Femur (tissue), 1 donor: ENCODE measurements at regions not wholly inside any gene's neighbourhood (a gene's known extent, or its start where the extent isn't known, plus 50 kb on each side); places are given as distances from the start of the nearest gene placed in this dataset.
A peak's percentile ranks its signal among the peaks of the same experiment; 100 is the strongest.

ENCODE experiments used
- DNase-seq: peaks from one replicate; pipeline ENCODE4 v3.0.0-alpha.2; 2017

- no peak for DNase-seq
These were observed 1443.0 kb upstream of the LRRTM1 start for GRCh38 chr2:81747481-81748070.

- no peak for DNase-seq
These were observed 1435.4 kb upstream of the LRRTM1 start for GRCh38 chr2:81739966-81740365.

- no peak for DNase-seq
These were observed 1430.4 kb upstream of the LRRTM1 start for GRCh38 chr2:81734981-81735380.

GRCh38 chr2:81714817-81715216 lies 1410.3 kb upstream of the LRRTM1 start:
- DNase-seq = no peak

- no peak for DNase-seq
These were observed 1402.3 kb upstream of the LRRTM1 start for GRCh38 chr2:81706856-81707255.

- no peak for DNase-seq
These were observed 1399.3 kb upstream of the LRRTM1 start for GRCh38 chr2:81703831-81704230.

GRCh38 chr2:81692566-81692965 lies 1388.0 kb upstream of the LRRTM1 start:
- no peak for DNase-seq

- no peak for DNase-seq
These were observed 1371.1 kb upstream of the LRRTM1 start for GRCh38 chr2:81675641-81676040.

- DNase-seq = no peak
These were observed 1368.4 kb upstream of the LRRTM1 start for GRCh38 chr2:81672923-81673322.

GRCh38 chr2:81672516-81672915 lies 1368.0 kb upstream of the LRRTM1 start:
- no peak for DNase-seq

GRCh38 chr2:81670885-81671284 lies 1366.3 kb upstream of the LRRTM1 start:
- DNase-seq = no peak

GRCh38 chr2:81661081-81661480 lies 1356.5 kb upstream of the LRRTM1 start:
- DNase-seq = no peak

GRCh38 chr2:81658227-81658626 lies 1353.7 kb upstream of the LRRTM1 start:
- DNase-seq = no peak

GRCh38 chr2:81650048-81650971 lies 1345.8 kb upstream of the LRRTM1 start:
- DNase-seq = no peak

- DNase-seq = no peak
These were observed 1344.3 kb upstream of the LRRTM1 start for GRCh38 chr2:81648806-81649205.

- DNase-seq = no peak
These were observed 1343.8 kb upstream of the LRRTM1 start for GRCh38 chr2:81648370-81648769.

GRCh38 chr2:81647715-81648230 lies 1343.2 kb upstream of the LRRTM1 start:
- DNase-seq = no peak

GRCh38 chr2:81645745-81646301 lies 1341.3 kb upstream of the LRRTM1 start:
- no peak for DNase-seq

- DNase-seq = no peak
These were observed 1339.6 kb upstream of the LRRTM1 start for GRCh38 chr2:81644189-81644588.

GRCh38 chr2:81624825-81625224 lies 1320.3 kb upstream of the LRRTM1 start:
- DNase-seq = no peak

- DNase-seq = no peak
These were observed 1295.5 kb upstream of the LRRTM1 start for GRCh38 chr2:81600088-81600487.

GRCh38 chr2:81598453-81598852 lies 1293.9 kb upstream of the LRRTM1 start:
- DNase-seq = no peak

- peak; percentile 15 for DNase-seq
These were observed 1284.9 kb upstream of the LRRTM1 start for GRCh38 chr2:81589406-81589805.
